ENCODE measurements at regions not wholly inside any gene's neighbourhood (a gene's known extent, or its start where the extent isn't known, plus 50 kb on each side); places are given as distances from the start of the nearest gene placed in this dataset.

GRCh38 chr13:97542102-97542685 is 108.2 kb downstream of the RAP2A start (continued):
- TF ChIP-seq CHD7 (IDR thresholded peaks at IDR 0.05; ENCODE audit: insufficient replicate concordance, low read length) = no peak
- TF ChIP-seq TEAD4 (IDR thresholded peaks at IDR 0.05; ENCODE audit: low read depth, low read length) = no peak
- TF ChIP-seq USF2 (IDR thresholded peaks at IDR 0.05; ENCODE audit: low read length) = no peak
- TF ChIP-seq NRF1 (IDR thresholded peaks at IDR 0.05; ENCODE audit: low read depth, low read length) = no peak
